ENCODE measurements at regions not wholly inside any gene's neighbourhood (a gene's known extent, or its start where the extent isn't known, plus 50 kb on each side); places are given as distances from the start of the nearest gene placed in this dataset.

GRCh38 chr11:134670961-134671370, 258.9 kb upstream of the B3GAT1 start:
- no peak for TF ChIP-seq POLR2A (IDR thresholded peaks at IDR 0.05; ENCODE audit: low read length)
- TF ChIP-seq GATA1 (IDR thresholded peaks at IDR 0.05; ENCODE audit: low read depth, low read length), result no peak
